22Rv1 (cell line): ENCODE measurements at regions not wholly inside any gene's neighbourhood (a gene's known extent, or its start where the extent isn't known, plus 50 kb on each side); places are given as distances from the start of the nearest gene placed in this dataset.

ENCODE experiments used
- ZFX ChIP-seq: fragments of 450-650 bp; IDR thresholded peaks from 2 replicates; pipeline ENCODE4 v1.6.1; 2017; ENCODE audit warnings: antibody characterized with exemption, borderline replicate concordance
- TF ChIP-seq, protein P1 (sequence below): fragments of 450-650 bp; IDR thresholded peaks from 2 replicates; pipeline ENCODE4 v1.5.1; 2017; ENCODE audit warnings: mild to moderate bottlenecking

GRCh38 chr5:88664645-88665044 lies 218.3 kb downstream of the MEF2C start:
- TF ChIP-seq ZFX, result no peak
- TF ChIP-seq, protein P1, sequence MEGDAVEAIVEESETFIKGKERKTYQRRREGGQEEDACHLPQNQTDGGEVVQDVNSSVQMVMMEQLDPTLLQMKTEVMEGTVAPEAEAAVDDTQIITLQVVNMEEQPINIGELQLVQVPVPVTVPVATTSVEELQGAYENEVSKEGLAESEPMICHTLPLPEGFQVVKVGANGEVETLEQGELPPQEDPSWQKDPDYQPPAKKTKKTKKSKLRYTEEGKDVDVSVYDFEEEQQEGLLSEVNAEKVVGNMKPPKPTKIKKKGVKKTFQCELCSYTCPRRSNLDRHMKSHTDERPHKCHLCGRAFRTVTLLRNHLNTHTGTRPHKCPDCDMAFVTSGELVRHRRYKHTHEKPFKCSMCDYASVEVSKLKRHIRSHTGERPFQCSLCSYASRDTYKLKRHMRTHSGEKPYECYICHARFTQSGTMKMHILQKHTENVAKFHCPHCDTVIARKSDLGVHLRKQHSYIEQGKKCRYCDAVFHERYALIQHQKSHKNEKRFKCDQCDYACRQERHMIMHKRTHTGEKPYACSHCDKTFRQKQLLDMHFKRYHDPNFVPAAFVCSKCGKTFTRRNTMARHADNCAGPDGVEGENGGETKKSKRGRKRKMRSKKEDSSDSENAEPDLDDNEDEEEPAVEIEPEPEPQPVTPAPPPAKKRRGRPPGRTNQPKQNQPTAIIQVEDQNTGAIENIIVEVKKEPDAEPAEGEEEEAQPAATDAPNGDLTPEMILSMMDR, result no peak
